PC-3 (cell line): ENCODE measurements at regions not wholly inside any gene's neighbourhood (a gene's known extent, or its start where the extent isn't known, plus 50 kb on each side); places are given as distances from the start of the nearest gene placed in this dataset.

Source experiments
- EZH2 ChIP-seq: fragments of 300-600 bp; sonication (generic); IDR thresholded peaks from one replicate; pipeline ENCODE4 v1.6.1; 2017; ENCODE audit warnings: antibody characterized with exemption, mild to moderate bottlenecking, low read length; ENCODE audit not compliant: unreplicated experiment
- EZH2phosphoT487 ChIP-seq: fragments of 300-600 bp; sonication (generic); IDR thresholded peaks from 2 replicates; pipeline ENCODE4 v1.6.1; 2018; ENCODE audit warnings: mild to moderate bottlenecking, antibody characterized with exemption, low read length, borderline replicate concordance
- TF ChIP-seq, protein P1 (sequence below): fragments of 300-600 bp; sonication (generic); conservative IDR thresholded peaks from 2 replicates; pipeline ENCODE4 v1.5.1; 2017; ENCODE audit warnings: antibody characterized with exemption, low read depth, mild to moderate bottlenecking, low read length

DNA sequence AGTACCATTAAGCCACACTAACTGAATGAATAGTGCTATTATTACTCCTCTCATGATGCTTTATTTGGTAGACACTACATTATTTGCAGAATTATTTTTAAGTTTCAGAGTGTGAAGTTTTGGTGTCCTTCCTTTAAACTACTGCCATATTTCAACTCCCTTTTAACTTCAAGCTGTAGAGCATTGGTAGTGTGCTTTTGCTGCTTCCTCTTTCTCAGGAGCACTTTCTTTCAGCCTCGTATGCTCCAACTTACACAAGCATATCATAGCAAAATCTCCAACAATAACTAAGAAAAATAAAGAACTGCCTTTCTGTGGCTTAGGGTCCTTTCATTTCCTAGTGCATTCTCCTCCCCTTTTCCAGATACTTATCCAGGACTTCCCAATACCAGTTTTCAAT lies 476.4 kb upstream of the AGTR1 start:
- TF ChIP-seq, protein P1, sequence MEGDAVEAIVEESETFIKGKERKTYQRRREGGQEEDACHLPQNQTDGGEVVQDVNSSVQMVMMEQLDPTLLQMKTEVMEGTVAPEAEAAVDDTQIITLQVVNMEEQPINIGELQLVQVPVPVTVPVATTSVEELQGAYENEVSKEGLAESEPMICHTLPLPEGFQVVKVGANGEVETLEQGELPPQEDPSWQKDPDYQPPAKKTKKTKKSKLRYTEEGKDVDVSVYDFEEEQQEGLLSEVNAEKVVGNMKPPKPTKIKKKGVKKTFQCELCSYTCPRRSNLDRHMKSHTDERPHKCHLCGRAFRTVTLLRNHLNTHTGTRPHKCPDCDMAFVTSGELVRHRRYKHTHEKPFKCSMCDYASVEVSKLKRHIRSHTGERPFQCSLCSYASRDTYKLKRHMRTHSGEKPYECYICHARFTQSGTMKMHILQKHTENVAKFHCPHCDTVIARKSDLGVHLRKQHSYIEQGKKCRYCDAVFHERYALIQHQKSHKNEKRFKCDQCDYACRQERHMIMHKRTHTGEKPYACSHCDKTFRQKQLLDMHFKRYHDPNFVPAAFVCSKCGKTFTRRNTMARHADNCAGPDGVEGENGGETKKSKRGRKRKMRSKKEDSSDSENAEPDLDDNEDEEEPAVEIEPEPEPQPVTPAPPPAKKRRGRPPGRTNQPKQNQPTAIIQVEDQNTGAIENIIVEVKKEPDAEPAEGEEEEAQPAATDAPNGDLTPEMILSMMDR = no peak
- TF ChIP-seq EZH2 = no peak
- TF ChIP-seq EZH2phosphoT487 = no peak
